ENCODE measurements at regions not wholly inside any gene's neighbourhood (a gene's known extent, or its start where the extent isn't known, plus 50 kb on each side); places are given as distances from the start of the nearest gene placed in this dataset.

DNA sequence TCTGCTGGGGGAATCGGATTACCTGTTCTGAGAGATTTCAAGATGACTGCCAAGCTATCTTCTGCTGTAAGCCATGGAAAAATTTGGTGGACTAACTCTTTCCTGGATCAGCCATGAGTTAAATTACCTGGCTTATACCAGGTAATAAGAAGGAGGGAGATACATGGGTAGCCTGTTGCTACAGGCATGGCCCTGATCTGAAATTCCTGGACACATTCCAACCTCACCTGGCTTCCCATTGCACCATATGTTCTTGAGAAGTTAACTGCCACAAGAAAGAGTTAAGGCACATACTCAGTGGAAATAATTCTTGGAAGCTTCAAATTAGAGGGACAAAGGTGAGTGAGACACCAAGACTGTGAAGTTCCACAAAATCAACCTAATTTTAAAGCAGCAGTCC is 371.3 kb downstream of the ACTL7B start:
- TF ChIP-seq ZNF274 (IDR thresholded peaks at IDR 0.05; ENCODE audit: low read depth, low read length) (no peak), SUZ12 (IDR thresholded peaks at IDR 0.05; ENCODE audit: extremely low read depth, insufficient read depth, insufficient read length) (no peak)

All from NT2/D1 (cell line).